Kidney (tissue), 13 donors: ENCODE measurements at regions not wholly inside any gene's neighbourhood (a gene's known extent, or its start where the extent isn't known, plus 50 kb on each side); places are given as distances from the start of the nearest gene placed in this dataset.

Experiments used
- DNase-seq, 5 donors: peaks; one replicate each; pipeline ENCODE4 v3.0.0-alpha.2; 2013 to 2020
- FAIRE-seq: peaks from 2 replicates; lab custom pipeline; 2012; peaks lifted over from hg19 to GRCh38; lab: Jason Lieb, UNC
- H3K27ac ChIP-seq, 2 donors: one replicate each; pipeline ENCODE4 v1.7.0; 2013; ENCODE audit warnings: low read depth in 2 of 2, low read length in 2 of 2, inconsistent platforms in 1 of 2
- H3K27me3 ChIP-seq: one replicate; pipeline ENCODE4 v1.7.1; 2013; ENCODE audit warnings: low read length, inconsistent platforms; ENCODE audit not compliant: control insufficient read depth, insufficient read depth
- H3K36me3 ChIP-seq, 3 donors: one replicate each; pipeline versions ENCODE4 v1.7.0 to v1.7.1; 2013; ENCODE audit warnings: low read length in 3 of 3, control low read depth in 1 of 3, inconsistent platforms in 1 of 3; ENCODE audit not compliant: insufficient read depth in 3 of 3, control insufficient read depth in 2 of 3
- H3K4me1 ChIP-seq, 3 donors: one replicate each; pipeline versions ENCODE4 v1.7.0 to v1.7.1; 2013; ENCODE audit warnings: low read length in 3 of 3, inconsistent platforms in 1 of 3, low read depth in 1 of 3; ENCODE audit not compliant: control insufficient read depth in 2 of 3, insufficient read depth in 2 of 3
- H3K4me3 ChIP-seq, 3 donors: one replicate each; pipeline versions ENCODE4 v1.7.0 to v1.8.1; 2013; ENCODE audit warnings: low read length in 3 of 3, control low read depth in 1 of 3, inconsistent platforms in 1 of 3
- H3K9ac ChIP-seq, 3 donors: one replicate each; pipeline versions ENCODE4 v1.7.0 to v1.7.1; 2013; ENCODE audit warnings: low read length in 3 of 3, control low read depth in 1 of 3, inconsistent platforms in 1 of 3
- H3K9me3 ChIP-seq, 3 donors: one replicate each; pipeline versions ENCODE4 v1.7.0 to v1.7.1; 2013; ENCODE audit warnings: low read length in 3 of 3, control low read depth in 1 of 3, inconsistent platforms in 1 of 3; ENCODE audit not compliant: control insufficient read depth in 2 of 3, insufficient read depth in 1 of 3
- CTCF ChIP-seq: IDR thresholded peaks from 3 replicates; pipeline ENCODE4 v1.5.1; 2012; ENCODE audit warnings: mild to moderate bottlenecking, moderate library complexity, borderline replicate concordance; ENCODE audit not compliant: insufficient read depth; ENCODE audit errors: extremely low read depth
- intact Hi-C: fragments of 100-400 bp; cut with DNase I; formaldehyde crosslinking; loops from one replicate; pipeline ENCODE4 v1.11.1; 2022
- donor health status: control.
- donor health status: control.
- donor health status: control.
- donor health status: control.
- donor health status: control.
- donor health status: DM: yes; HTN: yes; CAD: no.
- donor health status: Normal renal cell carcinoma (clear cell type).

- no peaks in the 10 kb centered on the region for H3K36me3 ChIP-seq
- FAIRE-seq (no peak), DNase-seq (no peak)
- TF ChIP-seq CTCF, result no peak
- H3K4me3 ChIP-seq, result no peak overlapping the region
- intact Hi-C loops, result no loop called here
- H3K9me3 ChIP-seq, result no peaks in the 10 kb centered on the region
- no peaks in the 10 kb centered on the region for H3K27me3 ChIP-seq
- H3K4me1 ChIP-seq, result no peaks in the 10 kb centered on the region
- no peak overlapping the region for H3K27ac ChIP-seq
- H3K9ac ChIP-seq, result no peak overlapping the region
Measured at GRCh38 chr16:82337355-82337754, 167.3 kb upstream of the MPHOSPH6 start.

- Histone ChIP-seq H3K4me3 (no peak overlapping the region), H3K9me3 (no peaks in the 10 kb centered on the region), H3K27ac (no peak overlapping the region), H3K27me3 (no peaks in the 10 kb centered on the region), H3K9ac (no peak overlapping the region), H3K4me1 (no peaks in the 10 kb centered on the region), H3K36me3 (no peaks in the 10 kb centered on the region)
- DNase-seq, result no peak
- no peak for TF ChIP-seq CTCF
- intact Hi-C loops, result no loop called here
- no peak for FAIRE-seq
Measured at GRCh38 chr16:82331974-82332750, 162.1 kb upstream of the MPHOSPH6 start.

GRCh38 chr16:82331397-82331796 lies 161.4 kb upstream of the MPHOSPH6 start:
- Histone ChIP-seq H3K36me3 (no peaks in the 10 kb centered on the region), H3K27ac (no peak overlapping the region), H3K4me3 (no peak overlapping the region), H3K9me3 (no peaks in the 10 kb centered on the region), H3K27me3 (no peaks in the 10 kb centered on the region), H3K4me1 (no peaks in the 10 kb centered on the region), H3K9ac (no peak overlapping the region)
- TF ChIP-seq CTCF, result no peak
- DNase-seq (no peak), FAIRE-seq (no peak)
- intact Hi-C loops, result no loop called here
